D341Med (cell line): ENCODE measurements at regions not wholly inside any gene's neighbourhood (a gene's known extent, or its start where the extent isn't known, plus 50 kb on each side); places are given as distances from the start of the nearest gene placed in this dataset.
"Not testable (repeated sequence)": the region's sequence is repeated elsewhere in the genome, so short reads cannot be mapped to it uniquely, and the experiment has no call there.

Experiments used
- DNase-seq: peaks from one replicate; pipeline ENCODE4 v3.0.0; 2012; ENCODE audit warnings: low spot score

- no peak for DNase-seq
Observed at GRCh38 chr6:99668036-99668705, 61.5 kb downstream of the PRDM13 start.

DNA sequence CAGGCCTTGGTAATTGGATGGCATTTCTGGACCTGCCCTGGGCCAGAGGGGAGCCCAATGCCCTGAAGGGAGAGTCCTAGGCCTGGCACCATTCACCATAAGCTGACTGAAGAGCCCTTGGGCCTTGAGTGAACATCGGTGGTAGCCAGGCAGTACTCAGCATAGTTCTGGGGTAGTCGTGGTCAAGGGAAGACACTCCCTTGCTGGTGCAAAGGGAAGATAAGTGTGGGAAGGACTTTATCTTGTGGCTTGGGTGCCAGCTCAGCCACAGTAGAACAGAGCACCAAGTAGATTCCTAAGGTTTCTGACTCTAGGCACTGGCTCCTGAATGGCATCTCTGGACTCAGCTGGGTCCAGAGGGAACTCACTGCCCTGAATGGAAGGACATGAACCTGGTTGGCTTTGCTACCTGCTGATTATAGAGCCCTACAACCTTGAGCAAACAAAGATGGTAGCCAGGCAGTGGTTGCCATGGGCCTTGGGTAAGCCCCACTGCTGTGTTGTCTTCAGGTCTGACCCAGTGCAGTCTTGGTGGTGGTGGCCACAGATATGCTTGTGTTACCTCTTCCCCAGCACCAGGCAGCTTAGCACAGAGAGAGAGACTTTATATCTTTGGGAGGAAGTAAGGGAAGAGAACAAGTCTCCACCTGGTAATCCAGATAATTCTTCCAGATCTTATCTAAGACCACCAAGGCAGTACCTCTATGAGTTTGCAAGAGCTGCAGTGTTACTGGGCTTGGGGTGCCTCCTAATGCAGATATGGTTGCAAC lies 83.5 kb downstream of the PRDM13 start:
- no peak for DNase-seq

GRCh38 chr6:99702287-99702686 lies 95.7 kb downstream of the PRDM13 start:
- not testable (repeated sequence) for DNase-seq

DNA sequence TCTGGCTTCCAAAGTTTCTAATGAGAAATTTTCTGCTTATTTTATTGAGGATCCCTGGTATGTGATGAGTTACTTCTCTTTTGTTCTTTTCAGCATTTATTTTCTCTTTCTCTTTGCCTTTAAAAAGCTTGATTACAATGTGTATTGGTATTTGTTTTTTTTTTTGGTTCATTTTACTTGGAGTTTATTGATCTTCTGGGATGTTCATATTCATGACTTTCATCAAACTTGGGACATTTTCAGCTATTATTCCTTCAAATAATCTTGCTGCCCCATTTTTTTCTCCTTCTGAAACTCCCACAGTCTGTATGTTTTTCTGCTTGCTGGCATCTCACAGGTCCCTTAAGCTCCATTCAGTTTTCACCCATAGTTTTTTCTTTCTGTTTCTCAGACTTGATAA lies 102.4 kb downstream of the PRDM13 start:
- no peak for DNase-seq

DNA sequence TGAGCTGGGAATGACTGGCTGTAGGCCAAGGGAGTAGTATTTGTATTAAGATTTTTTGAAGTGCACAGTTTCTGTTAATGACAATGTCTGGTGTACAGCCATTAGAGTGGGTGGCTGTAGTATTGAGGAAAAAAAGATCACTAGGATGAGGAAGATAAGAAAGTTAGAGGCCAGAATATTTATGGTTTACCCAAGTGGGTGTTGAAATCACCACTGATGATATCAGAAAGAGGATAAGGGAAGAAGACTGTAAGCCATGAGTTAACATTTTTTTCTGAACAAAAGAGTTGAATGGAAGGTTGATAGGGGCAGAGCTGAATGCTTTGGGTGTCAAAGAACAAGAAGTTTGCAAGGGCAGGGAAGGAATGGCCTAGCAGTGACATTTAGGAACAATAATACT lies 104.7 kb downstream of the PRDM13 start:
- no peak for DNase-seq

DNA sequence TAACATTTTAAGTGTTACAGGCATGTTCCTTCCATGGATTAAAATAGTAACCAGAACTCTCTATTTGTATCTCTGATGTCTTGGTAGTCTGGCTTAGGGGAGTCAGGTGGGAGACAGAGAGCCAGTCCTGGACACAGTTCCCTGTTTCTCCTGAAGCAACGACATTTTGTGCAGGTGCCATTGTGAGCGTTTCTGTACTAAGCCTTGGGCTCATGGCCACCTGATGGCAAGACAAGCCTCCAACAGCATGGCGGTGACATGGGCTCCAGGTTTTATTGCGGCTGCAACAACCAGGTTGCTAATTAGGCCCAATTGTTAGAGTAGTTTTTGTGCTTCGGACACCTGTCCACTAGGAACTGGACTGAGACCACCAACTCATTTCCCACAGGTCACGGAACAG lies 105.3 kb downstream of the PRDM13 start:
- no peak for DNase-seq

DNA sequence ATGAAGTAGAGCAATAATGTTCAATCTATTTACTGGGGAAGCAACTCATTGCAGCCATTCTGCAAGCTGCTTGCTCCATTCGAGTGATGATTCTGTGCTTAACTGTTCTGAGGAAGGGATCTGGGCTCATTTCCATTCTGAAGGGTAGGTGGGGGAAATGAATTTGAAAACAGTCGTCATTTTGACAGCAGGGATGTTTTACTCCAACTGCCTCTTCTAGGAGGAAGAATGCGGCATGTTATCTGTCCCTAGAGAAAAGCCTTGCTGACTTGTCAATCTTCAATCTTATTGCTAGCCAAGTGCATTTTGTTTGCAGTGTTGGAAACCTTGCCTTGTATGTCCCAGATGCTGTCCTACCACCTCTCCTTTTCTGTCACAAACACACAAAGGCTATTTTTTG lies 105.9 kb downstream of the PRDM13 start:
- DNase-seq: no peak

GRCh38 chr6:99722043-99722442 lies 115.4 kb downstream of the PRDM13 start:
- DNase-seq: not testable (repeated sequence)

DNA sequence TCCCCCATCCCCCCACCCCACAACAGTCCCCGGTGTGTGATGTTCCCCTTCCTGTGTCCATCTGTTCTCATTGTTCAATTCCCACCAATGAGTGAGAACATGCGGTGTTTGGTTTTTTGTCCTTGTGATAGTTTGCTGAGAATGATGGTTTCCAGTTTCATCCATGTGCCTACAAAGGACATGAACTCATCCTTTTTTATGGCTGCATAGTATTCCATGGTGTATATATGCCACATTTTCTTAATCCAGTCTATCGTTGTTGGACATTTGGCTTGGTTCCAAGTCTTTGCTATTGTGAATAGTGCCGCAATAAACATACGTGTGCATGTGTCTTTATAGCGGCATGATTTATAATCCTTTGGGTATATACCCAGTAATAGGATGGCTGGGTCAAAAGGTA lies 123.6 kb downstream of the PRDM13 start:
- DNase-seq: not testable (repeated sequence)

- peak; percentile 29 for DNase-seq
Observed at GRCh38 chr6:99736302-99736701, 129.7 kb downstream of the PRDM13 start.

DNA sequence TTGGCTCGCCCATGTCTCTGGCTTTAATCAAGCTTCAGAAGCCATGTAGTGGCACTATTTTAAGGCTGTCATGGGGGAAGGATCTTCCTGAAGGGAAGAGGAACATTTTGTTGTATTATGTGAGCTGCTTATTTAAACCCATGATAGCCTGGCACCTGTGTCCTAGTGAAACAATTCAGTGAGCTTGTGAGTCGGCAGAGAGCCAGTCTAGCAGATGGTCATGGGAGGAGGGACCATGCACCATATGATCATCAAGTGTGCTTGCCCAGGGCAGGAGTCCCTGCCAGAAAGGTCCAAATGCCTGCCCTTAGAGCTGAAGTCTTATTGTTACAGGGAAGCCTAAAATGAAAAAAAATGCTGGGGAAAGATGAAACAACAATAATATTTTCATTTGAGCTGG lies 132.9 kb downstream of the PRDM13 start:
- DNase-seq: peak; percentile 43

DNA sequence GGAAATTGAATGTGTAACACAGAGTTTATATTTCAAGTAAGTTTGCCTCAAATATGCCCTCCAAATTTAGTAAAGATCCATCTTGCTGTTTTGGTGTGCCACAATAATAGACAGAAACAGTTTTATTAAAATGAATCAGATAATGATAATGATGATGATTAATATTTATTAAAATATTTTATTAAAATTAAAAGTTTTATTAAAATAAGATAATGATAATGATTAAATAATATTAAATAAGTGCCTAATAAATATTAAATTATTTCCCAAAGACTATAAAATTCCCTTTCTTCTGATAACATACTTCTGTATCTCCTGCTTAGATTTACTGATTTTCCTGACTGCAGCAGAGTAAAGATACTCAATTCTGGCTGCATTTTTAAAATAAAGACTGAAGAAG lies 134.5 kb downstream of the PRDM13 start:
- DNase-seq: no peak

DNA sequence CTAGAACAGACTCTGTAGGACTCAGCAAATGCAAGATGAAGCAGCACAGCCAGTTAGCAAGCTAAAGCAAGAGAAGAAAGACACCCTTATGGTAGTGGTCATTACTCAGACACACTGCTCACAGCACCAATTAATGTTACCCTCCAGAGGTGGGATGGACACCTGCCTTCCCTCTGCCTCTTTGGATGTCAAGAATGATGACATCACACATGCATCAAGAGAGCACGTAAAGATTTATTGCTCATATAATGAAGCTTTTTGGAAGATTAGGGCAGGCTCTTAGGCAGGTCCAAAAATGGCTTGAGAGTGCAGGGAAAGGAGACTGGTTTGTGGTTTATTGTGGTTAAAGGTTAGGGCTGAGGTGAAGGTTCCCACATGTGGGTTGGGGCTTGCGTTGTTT lies 137.0 kb downstream of the PRDM13 start:
- no peak for DNase-seq

GRCh38 chr6:99745651-99746050 lies 139.0 kb downstream of the PRDM13 start:
- DNase-seq: no peak

DNA sequence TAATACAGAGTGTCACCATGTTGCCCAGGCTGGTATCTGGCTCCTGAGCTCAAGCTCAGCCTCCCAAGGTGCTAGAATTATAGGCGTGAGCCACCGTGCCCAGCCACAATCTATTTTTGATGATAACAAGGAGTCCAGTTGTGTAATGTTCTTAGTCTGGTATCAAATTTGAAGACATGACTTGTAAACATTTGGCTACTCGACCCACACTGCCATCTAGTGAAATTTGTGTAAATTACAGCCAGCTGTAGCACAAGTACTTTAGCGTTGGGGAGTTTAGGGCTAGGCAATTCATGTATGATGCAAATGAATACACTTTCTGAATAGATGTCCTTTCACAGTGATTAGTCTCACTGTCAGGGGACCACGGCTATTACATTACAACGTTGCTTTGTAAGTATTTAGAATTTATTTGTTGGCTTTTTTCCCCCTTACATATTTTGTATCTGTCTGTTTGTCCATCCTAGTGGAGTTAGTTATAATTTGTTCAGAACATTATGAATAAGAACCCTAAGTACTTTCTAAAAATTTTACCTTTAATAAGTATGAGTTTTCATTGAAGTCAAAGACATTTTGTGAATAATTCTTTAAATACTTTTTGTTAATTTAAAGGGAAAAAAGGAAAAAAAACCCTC lies 139.7 kb downstream of the PRDM13 start:
- peak; percentile 63 for DNase-seq

- DNase-seq: no peak
Observed at GRCh38 chr6:99761711-99762110, 155.1 kb downstream of the PRDM13 start.

GRCh38 chr6:99768166-99768565 lies 161.5 kb downstream of the PRDM13 start:
- DNase-seq: no peak

GRCh38 chr6:99779631-99780555 lies 173.3 kb downstream of the PRDM13 start:
- no peak for DNase-seq

- no peak for DNase-seq
Observed at GRCh38 chr6:99780556-99780885, 173.9 kb downstream of the PRDM13 start.

DNA sequence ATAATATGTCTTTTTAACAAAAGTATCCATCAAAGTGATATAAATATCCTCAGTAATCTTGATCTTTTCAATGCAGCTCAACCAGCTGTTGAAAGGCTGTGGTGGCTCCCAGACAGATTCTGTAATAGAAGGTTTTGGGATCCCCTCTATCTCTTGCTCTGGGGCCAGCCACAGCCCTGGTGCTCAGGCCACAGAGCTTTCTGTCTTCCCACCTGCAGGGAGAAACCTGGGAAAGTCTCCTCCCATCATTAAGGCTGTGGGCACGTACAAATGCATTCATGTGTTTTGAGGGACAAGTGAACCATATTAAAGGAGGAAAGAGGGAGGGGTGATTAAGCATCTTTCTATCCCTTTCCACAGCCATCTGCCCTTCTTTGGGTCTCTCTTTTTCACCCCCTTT lies 183.1 kb downstream of the PRDM13 start:
- no peak for DNase-seq

GRCh38 chr6:99790679-99791078 lies 184.0 kb downstream of the PRDM13 start:
- no peak for DNase-seq

- DNase-seq: no peak
Observed at GRCh38 chr6:99801805-99802204, 192.2 kb downstream of the MCHR2 start.
